HEK293T (cell line): ENCODE measurements at regions not wholly inside any gene's neighbourhood (a gene's known extent, or its start where the extent isn't known, plus 50 kb on each side); places are given as distances from the start of the nearest gene placed in this dataset.

ENCODE experiments used
- ELF4 ChIP-seq: fragments of 450-650 bp; IDR thresholded peaks from 2 replicates; pipeline ENCODE4 v1.6.1; 2017; ENCODE audit warnings: antibody characterized with exemption
- FOXK2 ChIP-seq: fragments of 450-650 bp; IDR thresholded peaks from 2 replicates; pipeline ENCODE4 v1.6.1; 2016; ENCODE audit warnings: mild to moderate bottlenecking
- ZNF384 ChIP-seq: fragments of 450-650 bp; IDR thresholded peaks from 2 replicates; pipeline ENCODE4 v1.6.1; 2016

DNA sequence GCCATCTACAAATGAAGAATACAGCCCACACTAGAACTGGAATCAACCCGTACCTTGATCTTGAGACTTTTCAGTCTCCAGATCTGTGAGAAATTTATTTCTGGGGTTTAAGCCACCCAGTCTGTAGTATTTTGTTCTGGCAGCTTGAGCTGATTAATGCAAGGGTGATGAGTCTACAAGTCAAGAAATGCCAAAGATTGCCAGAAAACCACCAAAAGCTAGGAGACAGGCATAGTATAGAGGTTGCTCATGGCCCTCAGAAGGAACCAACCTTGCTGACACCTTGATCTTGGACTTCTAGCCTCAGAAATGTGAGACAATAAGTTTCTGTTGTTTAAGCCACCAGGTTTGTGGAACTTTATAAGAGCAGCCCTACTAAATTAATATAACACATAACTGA, 428.2 kb upstream of the KLF12 start:
- no peak for TF ChIP-seq ELF4
- TF ChIP-seq FOXK2, result no peak
- no peak for TF ChIP-seq ZNF384
